ENCODE measurements at regions not wholly inside any gene's neighbourhood (a gene's known extent, or its start where the extent isn't known, plus 50 kb on each side); places are given as distances from the start of the nearest gene placed in this dataset.
"Not testable (repeated sequence)": the region's sequence is repeated elsewhere in the genome, so short reads cannot be mapped to it uniquely, and the experiment has no call there.

DNA sequence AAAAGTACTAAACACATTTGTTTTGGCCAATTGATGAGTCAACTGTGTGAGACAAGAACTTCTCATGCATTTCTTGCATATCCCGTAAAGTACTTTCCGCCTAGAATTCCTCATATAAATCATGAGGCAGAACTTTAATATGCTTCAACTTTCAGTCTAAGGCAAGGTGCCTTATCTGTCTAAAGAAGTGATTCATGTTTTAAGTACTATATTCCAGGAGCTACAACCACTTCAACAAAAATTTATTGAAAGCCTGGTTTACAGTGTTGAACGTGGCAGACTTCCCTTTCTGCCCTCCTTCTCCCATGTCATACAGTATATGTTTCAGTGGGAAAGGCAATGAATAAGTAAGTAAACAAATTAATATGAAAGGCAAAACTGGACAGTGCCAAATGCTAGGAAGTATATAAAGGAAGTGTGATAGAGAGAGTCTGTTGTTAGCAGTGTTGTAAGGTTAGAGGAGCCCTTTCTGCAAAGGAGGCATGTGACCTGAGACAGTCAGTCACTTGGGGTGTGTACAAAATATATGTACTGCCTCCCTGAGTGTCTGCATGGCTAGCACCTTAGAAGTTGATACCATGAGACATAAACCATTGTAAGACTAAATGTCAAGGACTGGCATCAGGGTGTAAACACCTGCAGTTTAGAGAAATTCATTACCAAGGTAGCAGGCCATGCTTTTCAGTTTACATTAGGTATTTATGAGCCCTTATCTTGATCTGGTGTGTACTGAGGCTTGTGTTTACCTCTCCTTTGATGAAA lies 362.2 kb downstream of the SRGAP2C start:
- DNase-seq (ENCODE audit: low read depth) = peak; percentile 78
- no peak overlapping the region for H3K4me3 ChIP-seq (ENCODE audit: low read depth, low read length)
- TF ChIP-seq, protein P1, sequence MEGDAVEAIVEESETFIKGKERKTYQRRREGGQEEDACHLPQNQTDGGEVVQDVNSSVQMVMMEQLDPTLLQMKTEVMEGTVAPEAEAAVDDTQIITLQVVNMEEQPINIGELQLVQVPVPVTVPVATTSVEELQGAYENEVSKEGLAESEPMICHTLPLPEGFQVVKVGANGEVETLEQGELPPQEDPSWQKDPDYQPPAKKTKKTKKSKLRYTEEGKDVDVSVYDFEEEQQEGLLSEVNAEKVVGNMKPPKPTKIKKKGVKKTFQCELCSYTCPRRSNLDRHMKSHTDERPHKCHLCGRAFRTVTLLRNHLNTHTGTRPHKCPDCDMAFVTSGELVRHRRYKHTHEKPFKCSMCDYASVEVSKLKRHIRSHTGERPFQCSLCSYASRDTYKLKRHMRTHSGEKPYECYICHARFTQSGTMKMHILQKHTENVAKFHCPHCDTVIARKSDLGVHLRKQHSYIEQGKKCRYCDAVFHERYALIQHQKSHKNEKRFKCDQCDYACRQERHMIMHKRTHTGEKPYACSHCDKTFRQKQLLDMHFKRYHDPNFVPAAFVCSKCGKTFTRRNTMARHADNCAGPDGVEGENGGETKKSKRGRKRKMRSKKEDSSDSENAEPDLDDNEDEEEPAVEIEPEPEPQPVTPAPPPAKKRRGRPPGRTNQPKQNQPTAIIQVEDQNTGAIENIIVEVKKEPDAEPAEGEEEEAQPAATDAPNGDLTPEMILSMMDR (IDR thresholded peaks at IDR 0.05; ENCODE audit: insufficient read depth, low read length) = no peak

DNA sequence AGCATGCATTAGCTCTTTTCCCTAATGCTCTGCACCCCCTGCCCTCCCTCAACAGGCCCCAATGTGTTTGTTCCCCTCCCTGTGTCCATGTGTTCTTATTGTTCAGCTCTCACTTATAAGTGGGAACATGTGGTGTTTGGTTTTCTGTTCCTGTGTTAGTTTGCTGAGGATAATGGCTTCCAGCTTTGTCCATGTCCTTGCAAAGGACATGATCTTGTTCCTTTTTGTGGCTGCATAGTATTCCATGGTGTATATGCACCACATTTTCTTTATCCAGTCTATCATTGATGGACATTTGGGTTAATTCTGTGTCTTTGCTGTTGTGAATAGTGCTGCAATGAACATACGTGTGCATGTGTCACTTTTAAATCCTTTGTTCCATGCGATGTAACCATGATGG lies 363.0 kb downstream of the SRGAP2C start:
- DNase-seq (ENCODE audit: low read depth); H3K4me3 ChIP-seq (ENCODE audit: low read depth, low read length): not testable (repeated sequence)

DNA sequence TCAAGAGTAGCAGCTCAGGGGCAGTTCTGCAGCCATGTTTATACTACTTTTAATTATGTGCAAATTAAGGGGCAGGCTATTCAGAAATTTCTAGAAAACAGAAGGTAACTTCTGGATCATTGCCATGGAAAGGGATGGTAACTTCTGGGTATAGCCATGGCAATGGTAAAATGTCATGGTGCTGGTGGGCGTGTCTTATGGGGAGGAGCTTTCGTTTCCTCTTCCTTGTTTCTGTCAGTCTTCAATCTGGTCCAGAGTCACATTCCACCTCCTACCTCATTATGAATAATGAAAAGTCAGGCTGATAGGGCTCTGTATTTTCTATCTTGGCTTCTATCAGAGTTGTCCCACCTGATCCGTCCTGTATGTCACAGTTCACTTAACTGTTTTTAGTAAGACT lies 366.0 kb downstream of the SRGAP2C start:
- DNase-seq (ENCODE audit: low read depth); H3K4me3 ChIP-seq (ENCODE audit: low read depth, low read length): not testable (repeated sequence)

DNA sequence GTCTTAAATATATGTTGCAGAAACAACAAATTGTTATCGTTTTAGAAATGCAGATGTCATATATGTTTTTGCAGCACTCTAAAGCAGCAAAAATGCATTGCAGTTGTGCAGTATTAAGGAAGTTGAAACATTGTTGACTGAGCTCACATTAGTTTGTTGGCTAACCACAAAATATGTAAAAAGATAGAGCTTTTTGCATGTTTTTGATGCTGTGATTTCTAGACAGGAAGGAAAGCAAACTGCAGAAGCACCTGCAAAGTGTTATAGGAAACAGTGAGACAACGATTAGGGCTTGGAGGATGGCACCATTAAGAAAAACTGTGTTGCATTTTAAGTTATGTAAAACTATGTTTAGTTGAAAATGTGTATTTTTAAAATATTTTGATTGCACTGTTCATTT lies 366.7 kb downstream of the SRGAP2C start:
- DNase-seq (ENCODE audit: low read depth); H3K4me3 ChIP-seq (ENCODE audit: low read depth, low read length): not testable (repeated sequence)

DNA sequence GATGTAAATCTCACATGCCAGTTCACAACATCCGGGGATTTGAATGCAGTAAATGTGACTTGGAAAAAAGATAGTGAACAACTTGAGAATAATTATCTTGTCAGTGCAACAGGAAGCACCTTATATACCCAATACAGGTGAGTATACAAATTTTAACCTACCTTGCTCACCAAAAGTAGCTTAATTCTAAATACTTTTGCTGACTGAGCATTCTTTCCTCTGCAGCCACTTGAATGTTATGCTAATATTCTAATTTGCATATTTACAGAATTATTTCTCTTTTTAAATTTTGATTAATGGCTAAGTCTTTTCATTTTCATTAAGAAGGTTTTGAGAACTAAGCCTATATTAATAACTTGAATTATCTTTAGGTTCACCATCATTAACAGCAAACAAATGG lies 371.8 kb downstream of the SRGAP2C start:
- H3K4me3 ChIP-seq (ENCODE audit: low read depth, low read length); DNase-seq (ENCODE audit: low read depth): not testable (repeated sequence)

DNA sequence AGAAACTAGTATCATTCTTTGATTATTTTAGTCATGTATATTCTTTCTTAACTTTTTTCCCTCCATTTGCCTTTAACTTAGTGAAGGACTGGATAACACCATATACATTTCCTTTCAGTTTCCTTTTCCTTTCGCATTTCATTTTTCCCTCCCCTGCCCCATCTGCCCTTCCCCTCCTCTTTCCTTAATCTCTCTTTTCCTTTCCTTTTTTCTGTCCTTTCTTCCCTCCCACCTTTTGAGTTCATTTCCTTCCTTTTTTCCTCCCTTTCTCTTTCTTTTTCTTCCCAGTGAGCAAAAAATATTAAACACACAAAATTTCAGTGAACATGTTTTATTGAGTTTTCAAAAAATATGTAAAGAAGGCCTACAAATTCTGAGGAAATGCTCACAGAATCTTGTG lies 373.3 kb downstream of the SRGAP2C start:
- DNase-seq (ENCODE audit: low read depth); H3K4me3 ChIP-seq (ENCODE audit: low read depth, low read length): not testable (repeated sequence)

DNA sequence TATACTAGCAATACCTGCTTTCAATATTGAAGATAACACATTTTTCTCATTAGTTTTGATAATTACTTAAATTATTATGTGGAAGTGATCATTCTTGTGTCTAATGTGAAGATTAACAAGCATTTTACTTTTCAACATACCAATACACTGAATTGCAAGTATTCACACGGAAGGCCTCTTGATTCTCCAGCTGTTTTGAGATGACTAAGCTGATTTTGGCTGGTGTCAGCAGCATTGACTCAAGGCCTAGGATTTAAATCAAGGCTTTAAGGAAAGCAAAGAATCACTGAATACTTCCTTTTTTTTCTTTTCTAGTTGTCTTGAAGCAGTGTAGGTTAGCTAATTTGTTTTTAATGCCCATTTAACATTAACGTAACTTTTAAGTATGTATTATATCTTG lies 373.7 kb downstream of the SRGAP2C start:
- no peak overlapping the region for H3K4me3 ChIP-seq (ENCODE audit: low read depth, low read length)
- TF ChIP-seq, protein P1 (IDR thresholded peaks at IDR 0.05; ENCODE audit: insufficient read depth, low read length) = no peak
- DNase-seq (ENCODE audit: low read depth) = peak; percentile 97

DNA sequence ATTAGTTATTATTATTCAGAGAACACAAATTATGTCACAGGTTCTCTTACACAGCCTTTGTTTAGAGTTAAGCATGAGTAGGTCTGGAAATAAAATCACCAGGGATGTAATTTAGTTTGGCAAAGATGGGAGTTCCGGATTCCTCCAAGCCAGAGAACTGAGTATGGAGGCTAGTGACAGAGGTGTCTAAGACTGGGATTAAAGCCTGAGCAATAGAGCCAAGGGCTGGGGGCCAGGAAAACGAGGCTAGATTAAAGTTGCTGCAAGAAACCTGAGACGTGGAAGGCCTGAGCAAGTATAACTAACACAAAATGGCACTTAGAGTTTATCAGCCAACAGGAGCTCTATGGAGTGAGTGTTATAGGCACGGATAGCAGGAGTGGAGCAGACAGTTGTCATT lies 381.6 kb downstream of the SRGAP2C start:
- DNase-seq (ENCODE audit: low read depth) = peak; percentile 89
- no peak overlapping the region for H3K4me3 ChIP-seq (ENCODE audit: low read depth, low read length)
- TF ChIP-seq, protein P1 (IDR thresholded peaks at IDR 0.05; ENCODE audit: insufficient read depth, low read length) = no peak

DNA sequence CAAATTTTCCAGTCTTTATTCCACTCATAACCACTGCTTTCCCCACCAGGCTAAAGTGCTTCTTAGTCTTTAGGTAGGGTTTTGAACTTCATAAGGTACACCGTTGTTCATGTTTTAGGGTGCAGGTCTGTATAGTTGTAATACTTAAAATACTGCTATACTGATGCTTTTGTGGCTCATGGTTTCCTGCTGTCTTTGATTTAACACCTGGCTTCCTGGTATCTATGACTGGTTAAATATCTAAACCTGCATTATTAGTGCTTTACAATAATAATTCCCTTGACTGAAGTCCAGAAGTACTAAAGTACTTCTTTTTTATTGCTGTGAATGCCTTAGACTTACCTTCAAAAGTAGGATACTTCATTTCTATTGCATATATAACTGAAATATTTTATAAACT lies 384.7 kb downstream of the SRGAP2C start:
- H3K4me3 ChIP-seq (ENCODE audit: low read depth, low read length) = no peak overlapping the region
- no peak for DNase-seq (ENCODE audit: low read depth)
- TF ChIP-seq, protein P1 (IDR thresholded peaks at IDR 0.05; ENCODE audit: insufficient read depth, low read length) = no peak

DNA sequence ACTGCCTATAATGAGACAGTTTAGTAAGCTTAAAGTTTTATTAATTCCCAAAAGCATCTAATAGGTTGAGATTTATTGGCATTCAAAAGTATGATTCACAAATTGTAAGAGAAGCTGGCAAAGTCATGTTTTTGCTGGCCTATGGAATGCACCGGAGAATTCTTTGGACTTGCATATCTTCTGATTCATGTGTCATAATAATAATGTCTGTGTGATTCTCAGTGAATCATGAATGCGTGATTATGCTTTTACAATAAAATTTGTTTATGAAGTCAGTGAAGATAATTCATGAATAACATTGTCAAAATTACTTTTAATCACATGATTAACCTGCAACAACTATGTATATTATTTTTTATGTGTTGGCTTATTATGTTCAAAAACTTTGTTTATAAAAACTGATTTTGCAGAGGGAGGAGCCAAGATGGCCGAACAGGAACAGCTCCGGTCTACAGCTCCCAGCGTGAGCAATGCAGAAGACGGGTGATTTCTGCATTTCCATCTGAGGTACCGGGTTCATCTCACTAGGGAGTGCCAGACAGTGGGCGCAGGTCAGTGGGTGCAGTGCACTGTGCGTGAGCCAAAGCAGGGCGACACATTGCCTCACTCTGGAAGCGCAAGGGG lies 389.2 kb downstream of the SRGAP2C start:
- DNase-seq (ENCODE audit: low read depth) = peak; percentile 92

DNA sequence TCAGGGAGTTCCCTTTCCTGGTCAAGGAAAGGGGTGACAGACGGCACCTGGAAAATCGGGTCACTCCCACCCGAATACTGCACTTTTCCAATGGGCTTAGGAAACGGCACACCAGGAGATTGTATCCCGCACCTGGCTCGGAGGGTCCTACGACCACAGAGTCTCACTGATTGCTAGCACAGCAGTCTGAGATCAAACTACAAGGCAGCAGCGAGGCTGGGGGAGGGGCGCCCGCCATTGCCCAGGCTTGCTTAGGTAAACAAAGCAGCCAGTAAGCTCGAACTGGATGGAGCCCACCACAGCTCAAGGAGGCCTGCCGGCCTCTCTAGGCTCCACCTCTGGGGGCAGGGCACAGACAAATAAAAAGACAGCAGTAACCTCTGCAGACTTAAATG lies 389.7 kb downstream of the SRGAP2C start:
- DNase-seq (ENCODE audit: low read depth); H3K4me3 ChIP-seq (ENCODE audit: low read depth, low read length): not testable (repeated sequence)

More for the DNA sequence above, 389.2 kb downstream of the SRGAP2C start:
- not testable (repeated sequence) for H3K4me3 ChIP-seq (ENCODE audit: low read depth, low read length)

DNA sequence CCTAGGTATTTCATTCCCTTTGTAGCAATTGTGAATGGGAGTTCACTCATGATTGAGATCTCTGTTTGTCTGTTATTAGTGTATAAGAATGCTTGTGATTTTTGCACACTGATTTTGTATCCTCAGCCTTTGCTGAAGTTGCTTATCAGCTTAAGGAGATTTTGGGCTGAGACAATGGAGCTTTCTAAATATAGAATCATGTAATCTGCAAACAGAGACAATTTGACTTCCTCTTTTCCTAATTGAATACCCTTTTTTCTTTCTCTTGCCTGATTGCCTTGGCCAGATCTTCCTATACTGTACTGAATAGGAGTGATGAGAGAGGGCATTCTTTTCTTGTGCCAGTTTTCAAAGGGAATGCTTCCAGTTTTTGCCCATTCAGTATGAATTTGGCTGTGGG lies 398.1 kb downstream of the SRGAP2C start:
- H3K4me3 ChIP-seq (ENCODE audit: low read depth, low read length); DNase-seq (ENCODE audit: low read depth): not testable (repeated sequence)
